ENCODE measurements at regions not wholly inside any gene's neighbourhood (a gene's known extent, or its start where the extent isn't known, plus 50 kb on each side); places are given as distances from the start of the nearest gene placed in this dataset.
"Not testable (repeated sequence)": the region's sequence is repeated elsewhere in the genome, so short reads cannot be mapped to it uniquely, and the experiment has no call there.

- no peak for DNase-seq (ENCODE audit: low read depth in 2 of 2)
Observed at GRCh38 chr12:83709899-83710298, 1023.2 kb downstream of the TMTC2 start.

GRCh38 chr12:83700838-83701237 is 1014.1 kb downstream of the TMTC2 start:
- DNase-seq (ENCODE audit: low read depth in 2 of 2): no peak

- DNase-seq (ENCODE audit: low read depth in 2 of 2): not testable (repeated sequence)
Observed at GRCh38 chr12:83696311-83696710, 1009.6 kb downstream of the TMTC2 start.

- DNase-seq (ENCODE audit: low read depth in 2 of 2): no peak
Observed at GRCh38 chr12:83691730-83692129, 1005.0 kb downstream of the TMTC2 start.

- no peak for DNase-seq (ENCODE audit: low read depth in 2 of 2)
Observed at GRCh38 chr12:83690465-83690864, 1003.8 kb downstream of the TMTC2 start.

GRCh38 chr12:83689333-83689732 is 1002.6 kb downstream of the TMTC2 start:
- DNase-seq (ENCODE audit: low read depth in 2 of 2): no peak

- DNase-seq (ENCODE audit: low read depth in 2 of 2): no peak
Observed at GRCh38 chr12:83676781-83677295, 990.1 kb downstream of the TMTC2 start.

- DNase-seq (ENCODE audit: low read depth in 2 of 2): no peak
Observed at GRCh38 chr12:83666690-83667089, 980.0 kb downstream of the TMTC2 start.

GRCh38 chr12:83665634-83666218 is 979.0 kb downstream of the TMTC2 start:
- no peak for DNase-seq (ENCODE audit: low read depth in 2 of 2)

GRCh38 chr12:83664650-83665049 is 977.9 kb downstream of the TMTC2 start:
- DNase-seq (ENCODE audit: low read depth in 2 of 2): no peak

- no peak for DNase-seq (ENCODE audit: low read depth in 2 of 2)
Observed at GRCh38 chr12:83660727-83661358, 974.1 kb downstream of the TMTC2 start.

GRCh38 chr12:83659321-83659720 is 972.6 kb downstream of the TMTC2 start:
- no peak for DNase-seq (ENCODE audit: low read depth in 2 of 2)

- DNase-seq (ENCODE audit: low read depth in 2 of 2): no peak
Observed at GRCh38 chr12:83656004-83656403, 969.3 kb downstream of the TMTC2 start.

- DNase-seq (ENCODE audit: low read depth in 2 of 2): no peak
Observed at GRCh38 chr12:83642205-83642604, 955.5 kb downstream of the TMTC2 start.

GRCh38 chr12:83641789-83642188 is 955.1 kb downstream of the TMTC2 start:
- DNase-seq (ENCODE audit: low read depth in 2 of 2): no peak

- DNase-seq (ENCODE audit: low read depth in 2 of 2): no peak
Observed at GRCh38 chr12:83634726-83635267, 948.1 kb downstream of the TMTC2 start.

GRCh38 chr12:83630526-83630925 is 943.8 kb downstream of the TMTC2 start:
- no peak for DNase-seq (ENCODE audit: low read depth in 2 of 2)

GRCh38 chr12:83629931-83630330 is 943.2 kb downstream of the TMTC2 start:
- DNase-seq (ENCODE audit: low read depth in 2 of 2): no peak

GRCh38 chr12:83622205-83622604 is 935.5 kb downstream of the TMTC2 start:
- DNase-seq (ENCODE audit: low read depth in 2 of 2): no peak

- no peak for DNase-seq (ENCODE audit: low read depth in 2 of 2)
Observed at GRCh38 chr12:83619973-83620372, 933.3 kb downstream of the TMTC2 start.

GRCh38 chr12:83615152-83615551 is 928.4 kb downstream of the TMTC2 start:
- no peak for DNase-seq (ENCODE audit: low read depth in 2 of 2)

GRCh38 chr12:83613586-83614110 is 926.9 kb downstream of the TMTC2 start:
- no peak for DNase-seq (ENCODE audit: low read depth in 2 of 2)

GRCh38 chr12:83603106-83603505 is 916.4 kb downstream of the TMTC2 start:
- DNase-seq (ENCODE audit: low read depth in 2 of 2): no peak
